Spleen (tissue), 7 donors: ENCODE measurements at regions not wholly inside any gene's neighbourhood (a gene's known extent, or its start where the extent isn't known, plus 50 kb on each side); places are given as distances from the start of the nearest gene placed in this dataset.

Source experiments
- CTCF ChIP-seq, 11 experiments: fragments of 200-600 bp in 7 of 11; fragments of 450-650 bp in 4 of 11; sonication (generic) in 4 of 11; IDR thresholded peaks in 8 of 11; conservative IDR thresholded peaks in 3 of 11; 1 replicate in 7 of 11; 2 replicates in 4 of 11; pipeline versions ENCODE4 v1.4.0 to v1.8.0; 2016 to 2021; ENCODE audit warnings: antibody characterized with exemption in 11 of 11, inconsistent platforms in 4 of 11, mild to moderate bottlenecking in 1 of 11
- POLR2A ChIP-seq, 3 donors: fragments of 450-650 bp; IDR thresholded peaks; one replicate each; pipeline ENCODE4 v1.5.1; 2017; ENCODE audit warnings: antibody characterized with exemption in 3 of 3, mild to moderate bottlenecking in 1 of 3
- POLR2AphosphoS5 ChIP-seq, 3 donors: sonication (generic); formaldehyde crosslinking; IDR thresholded peaks; one replicate each; pipeline ENCODE4 v1.5.1; 2017; ENCODE audit warnings: antibody characterized with exemption in 3 of 3
- donor health status: DM: no; HTN: no; CAD: no; lungs with moderate emphysema.
- donor health status: DM: no; HTN: no; CAD: no.
- donor health status: DM: no; HTN: no; CAD: no.

GRCh38 chr18:60010513-60010912 lies 110.7 kb downstream of the PMAIP1 start:
- no peak for TF ChIP-seq POLR2A (IDR thresholded peaks at IDR 0.05)
- TF ChIP-seq CTCF (IDR thresholded peaks at IDR 0.05 in 8 of 11, conservative IDR thresholded peaks at IDR 0.05 in 3 of 11) = no peak
- TF ChIP-seq POLR2AphosphoS5 (IDR thresholded peaks at IDR 0.05) = no peak
